ENCODE measurements at regions not wholly inside any gene's neighbourhood (a gene's known extent, or its start where the extent isn't known, plus 50 kb on each side); places are given as distances from the start of the nearest gene placed in this dataset.

DNA sequence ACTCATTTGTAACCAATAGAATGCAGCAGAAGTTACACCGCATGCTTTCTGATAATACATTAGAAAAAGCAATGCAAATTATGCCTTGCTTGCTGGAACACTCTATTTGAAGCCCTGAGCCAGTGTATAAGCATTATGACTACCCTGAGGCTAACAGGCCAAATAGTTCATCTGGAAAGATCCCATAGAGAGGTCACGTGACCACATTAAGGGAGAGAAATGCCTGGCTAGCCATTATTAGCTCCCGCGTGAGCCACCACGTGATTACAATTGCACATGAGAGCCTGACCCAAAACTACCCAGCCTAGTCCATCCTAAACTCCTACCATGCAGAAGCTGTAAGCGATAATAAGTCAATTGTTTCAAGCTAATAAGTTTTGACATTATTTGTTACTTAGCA, 472.9 kb upstream of the GALNTL6 start:
- H3K9me3 ChIP-seq (ENCODE audit: insufficient read depth in 2 of 2, low read depth in 1 of 2, low read length in 1 of 2), result no peaks in the 10 kb centered on the region
- CTCF ChIA-PET (ENCODE audit: partially characterized antibody), result interaction anchor here (0.6 kb wide), 1 partner anchor 12 kb away, joined by 3 read pairs; no protein-coding TSS in a partner anchor
- WGBS, 2 experiments (ENCODE audit: extremely low coverage in 1 of 2, insufficient coverage in 1 of 2, insufficient read length in 1 of 2, insufficient replicate concordance in 2 of 2, low coverage in 1 of 2, low lambda C conversion rate in 2 of 2, missing lambda C conversion rate in 1 of 2), result 97% methylated on average over 6 of the region's 6 CpGs; no CpG with 5 or more reads in 1 of the 2 experiments
- H4K91ac ChIP-seq (replicated peaks; ENCODE audit: insufficient read length, low read length), result no peak overlapping the region
- no peak overlapping the region for H3K4me3 ChIP-seq (ENCODE audit: extremely low read depth in 1 of 4, insufficient read depth in 2 of 4, low read depth in 3 of 4, low read length in 4 of 4)
- H3K14ac ChIP-seq (ENCODE audit: insufficient read length), result no peak overlapping the region
- H3K79me2 ChIP-seq (ENCODE audit: control insufficient read depth in 1 of 2, insufficient read depth in 2 of 2, low read length in 2 of 2), result no peaks in the 10 kb centered on the region
- H3K18ac ChIP-seq (ENCODE audit: extremely low read depth, low read length), result no peak overlapping the region
- H4K5ac ChIP-seq (ENCODE audit: insufficient read length, low read depth, low read length), result no peak overlapping the region
- H3K27me3 ChIP-seq (replicated peaks in 1 of 4; ENCODE audit: control insufficient read depth in 3 of 4, extremely low read depth in 1 of 4, insufficient read depth in 3 of 4, low read length in 3 of 4), result no peaks in the 10 kb centered on the region
- no peaks in the 10 kb centered on the region for H3K79me1 ChIP-seq (ENCODE audit: low read depth, low read length)
- no peak overlapping the region for H2AFZ ChIP-seq (ENCODE audit: low read length)
- H3K27ac ChIP-seq (ENCODE audit: low read depth, low read length), result no peak overlapping the region
- H2BK20ac ChIP-seq (ENCODE audit: low read length), result no peak overlapping the region
- FAIRE-seq, result no peak
- no peak overlapping the region for H3K56ac ChIP-seq (replicated peaks; ENCODE audit: insufficient read length, low read depth, low read length)
- H3K4me2 ChIP-seq (ENCODE audit: insufficient read depth in 1 of 2, low read depth in 2 of 2, low read length in 2 of 2), result no peak overlapping the region
- no peak overlapping the region for H3K23ac ChIP-seq (ENCODE audit: insufficient read length)
- TF ChIP-seq, protein P1, sequence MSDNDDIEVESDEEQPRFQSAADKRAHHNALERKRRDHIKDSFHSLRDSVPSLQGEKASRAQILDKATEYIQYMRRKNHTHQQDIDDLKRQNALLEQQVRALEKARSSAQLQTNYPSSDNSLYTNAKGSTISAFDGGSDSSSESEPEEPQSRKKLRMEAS (IDR thresholded peaks at IDR 0.05), result no peak
- TF ChIP-seq ZNF274 (IDR thresholded peaks at IDR 0.05; ENCODE audit: borderline replicate concordance, extremely low read depth, low read length), result no peak
- TF ChIP-seq BACH1 (IDR thresholded peaks at IDR 0.05; ENCODE audit: low read length), result no peak
- TF ChIP-seq TAF1 (IDR thresholded peaks at IDR 0.05; ENCODE audit: low read depth, low read length), result no peak
- TF ChIP-seq CTBP2 (IDR thresholded peaks at IDR 0.05; ENCODE audit: borderline replicate concordance, insufficient read depth, insufficient read length, low read length), result no peak
- TF ChIP-seq, protein P2, sequence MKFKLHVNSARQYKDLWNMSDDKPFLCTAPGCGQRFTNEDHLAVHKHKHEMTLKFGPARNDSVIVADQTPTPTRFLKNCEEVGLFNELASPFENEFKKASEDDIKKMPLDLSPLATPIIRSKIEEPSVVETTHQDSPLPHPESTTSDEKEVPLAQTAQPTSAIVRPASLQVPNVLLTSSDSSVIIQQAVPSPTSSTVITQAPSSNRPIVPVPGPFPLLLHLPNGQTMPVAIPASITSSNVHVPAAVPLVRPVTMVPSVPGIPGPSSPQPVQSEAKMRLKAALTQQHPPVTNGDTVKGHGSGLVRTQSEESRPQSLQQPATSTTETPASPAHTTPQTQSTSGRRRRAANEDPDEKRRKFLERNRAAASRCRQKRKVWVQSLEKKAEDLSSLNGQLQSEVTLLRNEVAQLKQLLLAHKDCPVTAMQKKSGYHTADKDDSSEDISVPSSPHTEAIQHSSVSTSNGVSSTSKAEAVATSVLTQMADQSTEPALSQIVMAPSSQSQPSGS (IDR thresholded peaks at IDR 0.05; ENCODE audit: low read length), result no peak
- no peak for TF ChIP-seq SAP30 (IDR thresholded peaks at IDR 0.05; ENCODE audit: insufficient read depth, insufficient replicate concordance, low read length)
- TF ChIP-seq GABPA (IDR thresholded peaks at IDR 0.05; ENCODE audit: borderline replicate concordance, insufficient read depth, low read length), result no peak
- no peak overlapping the region for H2BK15ac ChIP-seq (ENCODE audit: low read length)
- no peaks in the 10 kb centered on the region for H3K36me3 ChIP-seq (ENCODE audit: control insufficient read depth in 2 of 4, insufficient read depth in 4 of 4, low read length in 3 of 4)
- POLR2A ChIA-PET (ENCODE audit: partially characterized antibody), result no interaction called here
- no peak for DNase-seq (ENCODE audit: low read depth in 1 of 2, low spot score in 2 of 2)
- H3K9ac ChIP-seq (replicated peaks in 1 of 4; ENCODE audit: extremely low read depth in 1 of 4, low read depth in 3 of 4, low read length in 3 of 4), result no peak overlapping the region
- no peak overlapping the region for H4K8ac ChIP-seq (ENCODE audit: extremely low read depth, insufficient read depth, low read length)
- H2AK5ac ChIP-seq (ENCODE audit: low read depth, low read length), result no peak overlapping the region
- no peak overlapping the region for H3K4ac ChIP-seq (replicated peaks; ENCODE audit: insufficient read length, low read depth, low read length)
- H2BK5ac ChIP-seq (ENCODE audit: low read depth, low read length), result no peak overlapping the region
- no peaks in the 10 kb centered on the region for H4K20me1 ChIP-seq (replicated peaks in 1 of 2; ENCODE audit: control insufficient read depth in 1 of 2, insufficient read depth in 2 of 2, low read length in 2 of 2)
- no peaks in the 10 kb centered on the region for H3K23me2 ChIP-seq (ENCODE audit: low read depth, low read length)
- no peak overlapping the region for H2BK12ac ChIP-seq (ENCODE audit: low read depth, low read length)
- H3K4me1 ChIP-seq (replicated peaks in 1 of 4; ENCODE audit: control insufficient read depth in 3 of 4, insufficient read depth in 4 of 4, low read length in 3 of 4), result peaks cover 0 to 2% (median 0%) of the 10 kb centered on the region in 4 experiments; a peak in 1 of 7 replicates
- H2BK120ac ChIP-seq (replicated peaks; ENCODE audit: low read depth, low read length), result no peak overlapping the region
